OCI-LY3 (cell line): ENCODE measurements at regions not wholly inside any gene's neighbourhood (a gene's known extent, or its start where the extent isn't known, plus 50 kb on each side); places are given as distances from the start of the nearest gene placed in this dataset.

Experiments
- H2AFZ ChIP-seq: fragments of 200-600, 300-600 bp; shearing (Covaris generic); 2 replicates; pipeline ENCODE4 v1.6.0; 2014; ENCODE audit warnings: antibody characterized with exemption, low read depth, low read length
- H3K27ac ChIP-seq: fragments of 200-600, 300-600 bp; sonication (generic); 2 replicates; pipeline ENCODE4 v1.5.1; 2014; ENCODE audit warnings: mild to moderate bottlenecking, low read length, moderate library complexity, mixed read lengths
- H3K27me3 ChIP-seq: fragments of 200-600, 300-600 bp; sonication (generic); 2 replicates; pipeline ENCODE4 v1.6.1; 2014; ENCODE audit warnings: low read depth, low read length, mixed read lengths
- H3K36me3 ChIP-seq: fragments of 200-600, 300-600 bp; sonication (generic); replicated peaks from 2 replicates; pipeline ENCODE3; 2014; ENCODE audit warnings: low read depth, low read length, mixed read lengths
- H3K4me1 ChIP-seq: fragments of 300-600, 200-600 bp; sonication (generic); 2 replicates; pipeline ENCODE4 v1.6.1; 2014; ENCODE audit warnings: low read length, mixed read lengths
- H3K4me2 ChIP-seq: fragments of 200-600, 300-600 bp; sonication (generic); 2 replicates; pipeline ENCODE4 v1.6.1; 2014; ENCODE audit warnings: low read length, mixed read lengths
- H3K4me3 ChIP-seq: fragments of 300-600, 200-600 bp; sonication (generic); 2 replicates; pipeline ENCODE4 v1.5.1; 2014; ENCODE audit warnings: antibody characterized with exemption, mild to moderate bottlenecking, low read length, moderate library complexity
- H3K79me2 ChIP-seq: fragments of 300-600, 200-600 bp; shearing (Covaris generic); 2 replicates; pipeline ENCODE4 v1.6.1; 2014; ENCODE audit warnings: mild to moderate bottlenecking, low read length, mixed read lengths
- H3K9ac ChIP-seq: fragments of 300-600, 200-600 bp; shearing (Covaris generic); 2 replicates; pipeline ENCODE4 v1.6.0; 2014; ENCODE audit warnings: mild to moderate bottlenecking, low read length, moderate library complexity
- H3K9me3 ChIP-seq: fragments of 200-600, 300-600 bp; shearing (Covaris generic); 2 replicates; pipeline ENCODE4 v1.6.1; 2014; ENCODE audit warnings: low read length, mixed read lengths; ENCODE audit not compliant: insufficient read depth
- H4K20me1 ChIP-seq: fragments of 200-600, 300-600 bp; sonication (generic); 2 replicates; pipeline ENCODE4 v1.6.1; 2016; ENCODE audit warnings: low read length, mixed read lengths; ENCODE audit not compliant: insufficient read depth
- CTCF ChIP-seq: fragments of 200-600, 300-600 bp; sonication (generic); IDR thresholded peaks from 2 replicates; pipeline ENCODE4 v1.5.1; 2014; ENCODE audit warnings: antibody characterized with exemption, low read length, low read depth
- EZH2phosphoT487 ChIP-seq: fragments of 200-600 bp; shearing (Covaris generic); IDR thresholded peaks from 2 replicates; pipeline ENCODE4 v1.6.1; 2018; ENCODE audit warnings: antibody characterized with exemption, mixed run types, low read depth

DNA sequence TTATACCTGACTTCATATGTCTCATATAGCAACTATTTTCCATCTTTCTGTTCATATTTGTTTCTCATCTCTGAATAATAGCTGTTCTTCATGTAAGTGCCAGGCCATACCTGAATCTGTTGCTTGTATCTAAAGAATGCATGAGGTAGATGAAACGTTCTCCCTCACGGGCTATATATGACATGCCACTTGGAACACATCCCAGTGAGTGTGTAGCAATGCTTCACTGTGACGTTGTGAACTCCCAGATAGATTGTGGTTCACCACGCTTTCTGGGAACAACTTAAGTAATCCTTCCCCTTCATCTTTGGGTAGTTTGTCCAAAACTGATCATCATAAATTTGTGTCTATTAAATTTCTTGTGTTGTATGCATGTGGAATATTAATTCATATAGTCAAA lies 60.1 kb downstream of the RDH14 start:
- H4K20me1 ChIP-seq = no peaks in the 10 kb centered on the region
- no peaks in the 10 kb centered on the region for H3K4me1 ChIP-seq
- no peaks in the 10 kb centered on the region for H3K79me2 ChIP-seq
- peaks cover 18% of the 10 kb centered on the region; the same call in 1 of the 2 replicates for H3K27me3 ChIP-seq
- TF ChIP-seq CTCF = no peak
- no peak for TF ChIP-seq EZH2phosphoT487
- no peaks in the 10 kb centered on the region for H3K36me3 ChIP-seq
- H2AFZ ChIP-seq = no peak overlapping the region
- H3K27ac ChIP-seq = no peak overlapping the region
- no peak overlapping the region for H3K4me3 ChIP-seq
- no peak overlapping the region for H3K9ac ChIP-seq
- no peaks in the 10 kb centered on the region for H3K9me3 ChIP-seq
- no peak overlapping the region for H3K4me2 ChIP-seq

GRCh38 chr2:18498531-18498930 lies 61.9 kb downstream of the RDH14 start:
- no peaks in the 10 kb centered on the region for H3K9me3 ChIP-seq
- H3K4me3 ChIP-seq = no peak overlapping the region
- H3K4me2 ChIP-seq = no peak overlapping the region
- H4K20me1 ChIP-seq = no peaks in the 10 kb centered on the region
- TF ChIP-seq CTCF (no peak), EZH2phosphoT487 (no peak)
- H3K27ac ChIP-seq = no peak overlapping the region
- H3K36me3 ChIP-seq = no peaks in the 10 kb centered on the region
- H3K4me1 ChIP-seq = no peaks in the 10 kb centered on the region
- no peak overlapping the region for H2AFZ ChIP-seq
- H3K27me3 ChIP-seq = peaks cover 18% of the 10 kb centered on the region; the same call in 1 of the 2 replicates
- no peak overlapping the region for H3K9ac ChIP-seq
- no peaks in the 10 kb centered on the region for H3K79me2 ChIP-seq

DNA sequence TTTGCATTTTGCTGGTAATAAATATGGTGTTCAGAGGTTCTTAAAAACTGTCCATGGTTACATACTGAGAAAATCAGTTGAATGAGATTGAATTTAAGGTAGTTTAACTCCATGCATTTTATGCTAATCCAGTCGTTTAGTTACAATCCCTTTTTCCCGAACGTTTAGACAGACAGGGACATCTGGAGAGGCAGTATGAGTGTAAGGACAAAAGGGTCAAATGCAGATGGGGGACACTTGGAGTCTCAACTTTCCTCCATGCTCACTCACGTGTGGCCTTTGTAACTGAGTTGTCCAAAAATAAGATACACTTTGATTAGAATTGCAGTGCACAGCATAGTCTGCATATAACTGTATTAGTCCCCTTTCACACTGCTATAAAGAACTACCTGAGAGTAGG lies 63.9 kb downstream of the RDH14 start:
- H3K9me3 ChIP-seq = no peaks in the 10 kb centered on the region
- H2AFZ ChIP-seq = no peak overlapping the region
- no peaks in the 10 kb centered on the region for H3K4me1 ChIP-seq
- H3K27me3 ChIP-seq = peaks cover 26% of the 10 kb centered on the region
- H3K79me2 ChIP-seq = no peaks in the 10 kb centered on the region
- H3K9ac ChIP-seq = no peak overlapping the region
- H4K20me1 ChIP-seq = no peaks in the 10 kb centered on the region
- H3K27ac ChIP-seq = no peak overlapping the region
- no peak overlapping the region for H3K4me3 ChIP-seq
- no peaks in the 10 kb centered on the region for H3K36me3 ChIP-seq
- no peak overlapping the region for H3K4me2 ChIP-seq
- no peak for TF ChIP-seq CTCF
- no peak for TF ChIP-seq EZH2phosphoT487

GRCh38 chr2:18495058-18495457 lies 65.4 kb downstream of the RDH14 start:
- Histone ChIP-seq H2AFZ (no peak overlapping the region), H3K4me3 (no peak overlapping the region), H3K9me3 (no peaks in the 10 kb centered on the region), H4K20me1 (no peaks in the 10 kb centered on the region), H3K27ac (no peak overlapping the region), H3K27me3 (peaks cover 22% of the 10 kb centered on the region), H3K4me1 (no peaks in the 10 kb centered on the region), H3K4me2 (no peak overlapping the region), H3K79me2 (no peaks in the 10 kb centered on the region), H3K9ac (no peak overlapping the region), H3K36me3 (no peaks in the 10 kb centered on the region)
- TF ChIP-seq CTCF (no peak), EZH2phosphoT487 (no peak)
